B cell (primary cell): ENCODE measurements at regions not wholly inside any gene's neighbourhood (a gene's known extent, or its start where the extent isn't known, plus 50 kb on each side); places are given as distances from the start of the nearest gene placed in this dataset.

ENCODE experiments used
- ATAC-seq: fragments of 200-7000 bp; cut with Tn5 transposase; one replicate; pipeline ENCODE4 v1.10.0; 2021; ENCODE audit warnings: low read depth, mild to moderate bottlenecking, moderate number of reproducible peaks, moderate library complexity
- CTCF ChIA-PET: fragments of 350-600 bp; sonication (Branson Sonifier 250); formaldehyde crosslinking; loops from one replicate; lab custom pipeline; 2021; ENCODE audit warnings: antibody characterized with exemption, inconsistent platforms; lab: Charles Lee
- POLR2A ChIA-PET: fragments of 350-600 bp; sonication (Branson Sonifier 250); formaldehyde crosslinking; loops from one replicate; lab custom pipeline; 2021; ENCODE audit warnings: antibody characterized with exemption; lab: Charles Lee
- DNase-seq: peaks from one replicate; pipeline ENCODE4 v3.0.0; 2013
- H2AFZ ChIP-seq: 2 replicates; pipeline ENCODE4 v1.6.1; 2012; ENCODE audit warnings: mild to moderate bottlenecking, low read depth, low read length; ENCODE audit not compliant: insufficient read depth, poor library complexity, severe bottlenecking
- H3K27ac ChIP-seq, 2 donors: 1 replicate in 1 of 2; 2 replicates in 1 of 2; pipeline ENCODE4 v1.5.1; 2012 to 2013; ENCODE audit warnings: low read length in 2 of 2, mild to moderate bottlenecking in 2 of 2, moderate library complexity in 1 of 2
- H3K27me3 ChIP-seq, 4 experiments: fragments of 200-600 bp in 1 of 4; sonication (generic) in 1 of 4; replicated peaks in 1 of 4; 1 replicate in 2 of 4; 2 replicates in 2 of 4; pipeline versions ENCODE4 v1.6.1 to v1.7.0; 2013 to 2016; ENCODE audit warnings: low read length in 3 of 4, mild to moderate bottlenecking in 2 of 4, mixed read lengths in 1 of 4, moderate library complexity in 1 of 4; ENCODE audit not compliant: insufficient read depth in 4 of 4, control insufficient read depth in 3 of 4; ENCODE audit errors: control extremely low read depth in 1 of 4
- H3K36me3 ChIP-seq, 2 experiments: replicated peaks in 1 of 2; 1 replicate in 1 of 2; 2 replicates in 1 of 2; pipeline versions ENCODE4 v1.6.1 to v1.7.1; 2013; ENCODE audit warnings: low read length in 1 of 2; ENCODE audit not compliant: insufficient read depth in 2 of 2, control insufficient read depth in 1 of 2; ENCODE audit errors: control extremely low read depth in 1 of 2, extremely low read depth in 1 of 2
- H3K4me1 ChIP-seq, 2 donors: fragments of 200-600 bp in 1 of 2; sonication (generic) in 1 of 2; 1 replicate in 1 of 2; 2 replicates in 1 of 2; pipeline versions ENCODE4 v1.5.1 to v1.6.1; 2013 to 2017; ENCODE audit warnings: low read length in 2 of 2; ENCODE audit not compliant: control insufficient read depth in 2 of 2, insufficient read depth in 2 of 2
- H3K4me2 ChIP-seq: replicated peaks from 2 replicates; pipeline ENCODE3; 2012; ENCODE audit warnings: mild to moderate bottlenecking, low read depth, low read length; ENCODE audit not compliant: poor library complexity, severe bottlenecking
- H3K4me3 ChIP-seq, 5 experiments: fragments of 200-600 bp in 1 of 5; sonication (generic) in 1 of 5; 1 replicate in 3 of 5; 2 replicates in 2 of 5; pipeline versions ENCODE4 v1.5.1 to v1.7.0; 2011 to 2016; ENCODE audit warnings: low read length in 4 of 5, mild to moderate bottlenecking in 4 of 5, low read depth in 2 of 5, control low read depth in 1 of 5, moderate library complexity in 1 of 5; ENCODE audit not compliant: insufficient read depth in 1 of 5; ENCODE audit errors: control extremely low read depth in 1 of 5, extremely low read depth in 1 of 5
- H3K79me2 ChIP-seq: fragments of 200-600 bp; sonication (generic); one replicate; pipeline ENCODE4 v1.6.0; 2016; ENCODE audit warnings: low read length; ENCODE audit not compliant: control insufficient read depth, insufficient read depth
- H3K9ac ChIP-seq: fragments of 200-600 bp; sonication (generic); 2 replicates; pipeline ENCODE4 v1.6.1; 2017; ENCODE audit warnings: mild to moderate bottlenecking, low read length, moderate library complexity
- H3K9me3 ChIP-seq, 3 donors: one replicate each; pipeline versions ENCODE4 v1.6.1 to v1.7.1; 2013; ENCODE audit warnings: low read length in 2 of 3; ENCODE audit not compliant: control insufficient read depth in 2 of 3, insufficient read depth in 1 of 3; ENCODE audit errors: control extremely low read depth in 1 of 3
- H4K20me1 ChIP-seq: 2 replicates; pipeline ENCODE4 v1.6.0; 2012; ENCODE audit warnings: mild to moderate bottlenecking, low read length; ENCODE audit not compliant: insufficient read depth, control insufficient read depth, poor library complexity, severe bottlenecking
- H3K27ac Mint-ChIP-seq: one replicate; pipeline ENCODE4 v1.8.0; 2021; ENCODE audit warnings: mixed read lengths
- H3K27me3 Mint-ChIP-seq: one replicate; pipeline ENCODE4 v1.8.0; 2021; ENCODE audit warnings: mixed read lengths
- H3K4me1 Mint-ChIP-seq: one replicate; pipeline ENCODE4 v1.8.0; 2021; ENCODE audit warnings: mixed read lengths
- H3K4me3 Mint-ChIP-seq: one replicate; pipeline ENCODE4 v1.8.0; 2021; ENCODE audit warnings: mixed read lengths
- H3K9me3 Mint-ChIP-seq: one replicate; pipeline ENCODE4 v1.8.0; 2022; ENCODE audit warnings: mixed read lengths; ENCODE audit not compliant: insufficient read depth
- CTCF ChIP-seq: fragments of 200-600 bp; IDR thresholded peaks from one replicate; pipeline ENCODE4 v1.8.0; 2022; ENCODE audit warnings: antibody characterized with exemption, mild to moderate bottlenecking
- EZH2 ChIP-seq: IDR thresholded peaks from 2 replicates; pipeline ENCODE4 v1.6.1; 2012; ENCODE audit warnings: borderline replicate concordance, low read depth, mild to moderate bottlenecking, moderate library complexity, low read length; ENCODE audit not compliant: insufficient read depth, poor library complexity, severe bottlenecking
- WGBS: methylation state at CpG from one replicate; pipeline ENCODE4 v1.1.5; 2013; ENCODE audit warnings: missing lambda C conversion rate; ENCODE audit not compliant: insufficient coverage; 5-methylcytosine and 5-hydroxymethylcytosine counted together
- intact Hi-C: fragments of 100-400 bp; cut with micrococcal nuclease; formaldehyde crosslinking; loops from one replicate; pipeline ENCODE4 v1.10.0; 2022

- no peak for DNase-seq
- no peak overlapping the region for H3K9ac ChIP-seq
- Mint-ChIP-seq H3K27me3 (no peaks in the 10 kb centered on the region), H3K4me3 (no peak overlapping the region), H3K4me1 (no peaks in the 10 kb centered on the region), H3K27ac (no peak overlapping the region), H3K9me3 (peaks cover 3% of the 10 kb centered on the region)
- no peak overlapping the region for H3K27ac ChIP-seq
- no CpG with 5 or more reads among the region's 1 CpG for WGBS
- no peaks in the 10 kb centered on the region for H3K36me3 ChIP-seq
- no peaks in the 10 kb centered on the region for H3K27me3 ChIP-seq
- intact Hi-C loops: no loop called here
- no peak overlapping the region for H2AFZ ChIP-seq
- ChIA-PET CTCF (no interaction called here), POLR2A (no interaction called here)
- H3K4me1 ChIP-seq: no peaks in the 10 kb centered on the region
- no peak overlapping the region for H3K4me3 ChIP-seq
- H4K20me1 ChIP-seq: no peaks in the 10 kb centered on the region
- no peaks in the 10 kb centered on the region for H3K9me3 ChIP-seq
- H3K4me2 ChIP-seq: no peak overlapping the region
- no peak for ATAC-seq
- no peak for TF ChIP-seq CTCF
- no peak for TF ChIP-seq EZH2
- H3K79me2 ChIP-seq: no peaks in the 10 kb centered on the region
Observed at GRCh38 chr14:40870252-40870651, 736.4 kb upstream of the LRFN5 start.

DNA sequence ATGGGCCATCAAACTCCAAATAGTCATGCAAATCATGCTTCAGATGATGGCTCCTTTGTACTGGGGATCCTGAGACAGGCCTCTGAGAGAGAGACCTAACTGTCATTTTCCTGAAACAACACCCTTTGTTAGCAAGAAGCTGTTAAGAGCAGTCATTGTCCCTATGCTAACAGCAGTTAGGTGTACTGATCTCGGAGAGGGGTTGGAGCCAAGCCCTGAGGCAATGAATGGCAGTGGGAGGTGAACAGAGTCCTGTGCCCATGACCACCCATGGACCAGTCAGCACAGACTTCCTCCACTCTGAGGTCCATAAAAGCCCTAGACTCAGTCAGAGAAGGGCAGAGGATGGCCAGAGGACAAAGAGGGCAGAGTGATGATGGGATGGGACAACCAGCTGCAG is 747.6 kb upstream of the LRFN5 start:
- TF ChIP-seq CTCF (no peak), EZH2 (no peak)
- ChIA-PET CTCF (no interaction called here), POLR2A (no interaction called here)
- Mint-ChIP-seq H3K4me1 (no peaks in the 10 kb centered on the region), H3K27me3 (no peaks in the 10 kb centered on the region), H3K4me3 (no peak overlapping the region), H3K27ac (no peak overlapping the region), H3K9me3 (peaks cover 4% of the 10 kb centered on the region)
- Histone ChIP-seq H3K36me3 (no peaks in the 10 kb centered on the region), H3K79me2 (no peaks in the 10 kb centered on the region), H3K9me3 (peaks cover 0 to 9% (median 0%) of the 10 kb centered on the region in 3 donors), H2AFZ (no peak overlapping the region), H3K27me3 (no peaks in the 10 kb centered on the region), H4K20me1 (no peaks in the 10 kb centered on the region), H3K27ac (no peak overlapping the region), H3K9ac (no peak overlapping the region), H3K4me1 (no peaks in the 10 kb centered on the region), H3K4me3 (no peak overlapping the region), H3K4me2 (no peak overlapping the region)
- intact Hi-C loops: no loop called here
- ATAC-seq (no peak), DNase-seq (no peak)
- WGBS: 71% methylated on average over 1 of the region's 1 CpG
